ENCODE measurements at regions not wholly inside any gene's neighbourhood (a gene's known extent, or its start where the extent isn't known, plus 50 kb on each side); places are given as distances from the start of the nearest gene placed in this dataset.

DNA sequence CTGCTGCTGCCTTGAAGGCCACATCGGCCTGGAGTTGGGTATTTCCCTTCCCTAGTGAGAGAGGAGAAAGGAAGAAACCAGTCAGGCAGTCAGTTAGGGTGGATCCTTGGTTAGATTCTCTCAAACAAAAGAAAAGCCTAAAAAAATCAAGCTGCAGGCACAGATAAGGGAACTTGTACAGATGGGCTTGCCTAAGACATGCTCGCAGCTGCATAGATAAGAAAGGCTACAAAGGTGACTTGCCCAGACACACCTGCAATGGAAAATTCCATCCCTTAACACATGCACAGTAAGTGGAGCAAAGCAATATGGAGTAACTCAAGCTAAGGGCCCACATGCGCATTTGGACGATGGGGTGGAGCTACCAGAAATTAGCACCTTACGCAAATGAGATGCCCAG lies 199.7 kb upstream of the ARPP21 start:
- Histone ChIP-seq H3K4me2 (replicated peaks; ENCODE audit: low read depth, low read length, poor library complexity, severe bottlenecking) (no peak overlapping the region), H3K79me2 (ENCODE audit: control insufficient read depth, insufficient read depth, low read length) (no peaks in the 10 kb centered on the region), H4K20me1 (ENCODE audit: control insufficient read depth, insufficient read depth, low read length, poor library complexity, severe bottlenecking) (no peaks in the 10 kb centered on the region), H2AFZ (ENCODE audit: insufficient read depth, low read depth, low read length, poor library complexity, severe bottlenecking) (no peak overlapping the region), H3K4me3 (ENCODE audit: control extremely low read depth in 1 of 5, extremely low read depth in 1 of 5, insufficient read depth in 1 of 5, low read depth in 2 of 5, low read length in 4 of 5) (no peak overlapping the region), H3K4me1 (ENCODE audit: control insufficient read depth in 2 of 2, insufficient read depth in 2 of 2, low read length in 2 of 2) (no peaks in the 10 kb centered on the region), H3K27me3 (replicated peaks in 1 of 4; ENCODE audit: control extremely low read depth in 1 of 4, control insufficient read depth in 3 of 4, insufficient read depth in 4 of 4, low read length in 3 of 4) (no peaks in the 10 kb centered on the region), H3K27ac (ENCODE audit: low read length in 2 of 2) (no peak overlapping the region), H3K36me3 (replicated peaks in 1 of 2; ENCODE audit: control extremely low read depth in 1 of 2, control insufficient read depth in 1 of 2, extremely low read depth in 1 of 2, insufficient read depth in 2 of 2, low read length in 1 of 2) (no peaks in the 10 kb centered on the region), H3K9ac (ENCODE audit: low read length) (no peak overlapping the region), H3K9me3 (ENCODE audit: control extremely low read depth in 1 of 3, control insufficient read depth in 2 of 3, insufficient read depth in 1 of 3, low read length in 2 of 3) (peaks cover 0 to 1% (median 0%) of the 10 kb centered on the region in 3 donors)
- Mint-ChIP-seq H3K27me3 (no peaks in the 10 kb centered on the region), H3K4me3 (no peak overlapping the region), H3K27ac (no peak overlapping the region), H3K4me1 (no peaks in the 10 kb centered on the region), H3K9me3 (ENCODE audit: insufficient read depth) (no peaks in the 10 kb centered on the region)
- WGBS (ENCODE audit: insufficient coverage), result 95% methylated on average over 4 of the region's 5 CpGs
- no peak for DNase-seq
- TF ChIP-seq, protein P1, sequence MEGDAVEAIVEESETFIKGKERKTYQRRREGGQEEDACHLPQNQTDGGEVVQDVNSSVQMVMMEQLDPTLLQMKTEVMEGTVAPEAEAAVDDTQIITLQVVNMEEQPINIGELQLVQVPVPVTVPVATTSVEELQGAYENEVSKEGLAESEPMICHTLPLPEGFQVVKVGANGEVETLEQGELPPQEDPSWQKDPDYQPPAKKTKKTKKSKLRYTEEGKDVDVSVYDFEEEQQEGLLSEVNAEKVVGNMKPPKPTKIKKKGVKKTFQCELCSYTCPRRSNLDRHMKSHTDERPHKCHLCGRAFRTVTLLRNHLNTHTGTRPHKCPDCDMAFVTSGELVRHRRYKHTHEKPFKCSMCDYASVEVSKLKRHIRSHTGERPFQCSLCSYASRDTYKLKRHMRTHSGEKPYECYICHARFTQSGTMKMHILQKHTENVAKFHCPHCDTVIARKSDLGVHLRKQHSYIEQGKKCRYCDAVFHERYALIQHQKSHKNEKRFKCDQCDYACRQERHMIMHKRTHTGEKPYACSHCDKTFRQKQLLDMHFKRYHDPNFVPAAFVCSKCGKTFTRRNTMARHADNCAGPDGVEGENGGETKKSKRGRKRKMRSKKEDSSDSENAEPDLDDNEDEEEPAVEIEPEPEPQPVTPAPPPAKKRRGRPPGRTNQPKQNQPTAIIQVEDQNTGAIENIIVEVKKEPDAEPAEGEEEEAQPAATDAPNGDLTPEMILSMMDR (IDR thresholded peaks at IDR 0.05), result no peak
- TF ChIP-seq EZH2 (IDR thresholded peaks at IDR 0.05; ENCODE audit: borderline replicate concordance, insufficient read depth, low read depth, low read length, poor library complexity, severe bottlenecking), result no peak
- intact Hi-C loops (cut with micrococcal nuclease), result no loop called here
- ATAC-seq (ENCODE audit: low read depth), result no peak
- POLR2A ChIA-PET, result no interaction called here
- CTCF ChIA-PET, result interaction anchor here (0.8 kb wide), 1 partner anchor 22 kb away, joined by 3 read pairs; no protein-coding TSS in a partner anchor

DNA sequence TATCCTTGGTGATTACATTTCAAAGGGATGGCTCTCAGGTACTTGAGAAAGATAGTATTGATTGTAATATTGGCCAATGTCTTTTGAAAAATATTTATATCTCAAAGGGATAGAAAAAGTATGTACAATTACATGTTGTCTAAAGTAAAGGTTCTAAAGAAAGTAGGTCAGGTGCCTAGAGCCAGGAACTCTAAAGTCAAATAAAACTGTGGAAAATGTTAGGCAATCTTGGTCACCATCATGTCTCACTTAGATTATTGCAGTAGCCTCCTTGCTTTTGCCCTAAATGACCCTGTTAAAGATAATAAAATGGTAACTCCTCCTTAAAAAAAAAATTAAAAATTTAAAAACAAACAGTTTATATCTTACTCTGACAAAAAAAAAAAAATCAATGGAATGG lies 198.5 kb upstream of the ARPP21 start:
- H3K9me3 ChIP-seq (ENCODE audit: control extremely low read depth in 1 of 3, control insufficient read depth in 2 of 3, insufficient read depth in 1 of 3, low read length in 2 of 3), result peaks cover 0 to 1% (median 0%) of the 10 kb centered on the region in 3 donors
- Mint-ChIP-seq H3K9me3 (ENCODE audit: insufficient read depth) (no peaks in the 10 kb centered on the region), H3K27me3 (no peaks in the 10 kb centered on the region), H3K27ac (no peak overlapping the region), H3K4me1 (no peaks in the 10 kb centered on the region), H3K4me3 (no peak overlapping the region)
- POLR2A ChIA-PET, result no interaction called here
- H3K79me2 ChIP-seq (ENCODE audit: control insufficient read depth, insufficient read depth, low read length), result no peaks in the 10 kb centered on the region
- no peak for TF ChIP-seq EZH2 (IDR thresholded peaks at IDR 0.05; ENCODE audit: borderline replicate concordance, insufficient read depth, low read depth, low read length, poor library complexity, severe bottlenecking)
- TF ChIP-seq, protein P1 (IDR thresholded peaks at IDR 0.05), result no peak
- intact Hi-C loops (cut with micrococcal nuclease), result no loop called here
- no peak overlapping the region for H2AFZ ChIP-seq (ENCODE audit: insufficient read depth, low read depth, low read length, poor library complexity, severe bottlenecking)
- no peak overlapping the region for H3K4me3 ChIP-seq (ENCODE audit: control extremely low read depth in 1 of 5, extremely low read depth in 1 of 5, insufficient read depth in 1 of 5, low read depth in 2 of 5, low read length in 4 of 5)
- CTCF ChIA-PET, result no interaction called here
- H4K20me1 ChIP-seq (ENCODE audit: control insufficient read depth, insufficient read depth, low read length, poor library complexity, severe bottlenecking), result no peaks in the 10 kb centered on the region
- H3K4me2 ChIP-seq (replicated peaks; ENCODE audit: low read depth, low read length, poor library complexity, severe bottlenecking), result no peak overlapping the region
- DNase-seq (no peak), ATAC-seq (ENCODE audit: low read depth) (no peak)
- no peak overlapping the region for H3K9ac ChIP-seq (ENCODE audit: low read length)
- no peaks in the 10 kb centered on the region for H3K4me1 ChIP-seq (ENCODE audit: control insufficient read depth in 2 of 2, insufficient read depth in 2 of 2, low read length in 2 of 2)
- no peaks in the 10 kb centered on the region for H3K27me3 ChIP-seq (replicated peaks in 1 of 4; ENCODE audit: control extremely low read depth in 1 of 4, control insufficient read depth in 3 of 4, insufficient read depth in 4 of 4, low read length in 3 of 4)
- H3K27ac ChIP-seq (ENCODE audit: low read length in 2 of 2), result no peak overlapping the region
- no peaks in the 10 kb centered on the region for H3K36me3 ChIP-seq (replicated peaks in 1 of 2; ENCODE audit: control extremely low read depth in 1 of 2, control insufficient read depth in 1 of 2, extremely low read depth in 1 of 2, insufficient read depth in 2 of 2, low read length in 1 of 2)
